WERI-Rb-1 (cell line): ENCODE measurements at regions not wholly inside any gene's neighbourhood (a gene's known extent, or its start where the extent isn't known, plus 50 kb on each side); places are given as distances from the start of the nearest gene placed in this dataset.

ENCODE experiments used
- DNase-seq: peaks from one replicate; pipeline ENCODE4 v3.0.0-alpha.2; 2020
- H3K27ac ChIP-seq: fragments of 250-450 bp; sonication (Bioruptor Pico); 2 replicates; pipeline ENCODE4 v1.5.1; 2020; ENCODE audit warnings: mild to moderate bottlenecking, moderate library complexity
- H3K27me3 ChIP-seq: fragments of 250-450 bp; sonication (Bioruptor Pico); 2 replicates; pipeline ENCODE4 v1.5.1; 2021; ENCODE audit warnings: mild to moderate bottlenecking, low read depth, moderate library complexity; ENCODE audit not compliant: insufficient read depth, severe bottlenecking
- H3K36me3 ChIP-seq: fragments of 250-450 bp; sonication (Bioruptor Pico); 2 replicates; pipeline ENCODE4 v1.5.1; 2020; ENCODE audit warnings: mild to moderate bottlenecking, moderate library complexity
- H3K4me3 ChIP-seq: 2 replicates; pipeline ENCODE4 v1.5.1; 2011; ENCODE audit warnings: low read depth, mild to moderate bottlenecking, control low read depth, low read length
- H3K9me3 ChIP-seq: fragments of 250-450 bp; sonication (Bioruptor Pico); 2 replicates; pipeline ENCODE4 v1.5.1; 2021; ENCODE audit warnings: mild to moderate bottlenecking, moderate library complexity; ENCODE audit not compliant: severe bottlenecking
- TF ChIP-seq, protein P1 (sequence below): IDR thresholded peaks from 2 replicates; pipeline ENCODE4 v1.5.1; 2011; ENCODE audit warnings: low read depth, mild to moderate bottlenecking, control low read depth, inconsistent platforms, low read length

DNA sequence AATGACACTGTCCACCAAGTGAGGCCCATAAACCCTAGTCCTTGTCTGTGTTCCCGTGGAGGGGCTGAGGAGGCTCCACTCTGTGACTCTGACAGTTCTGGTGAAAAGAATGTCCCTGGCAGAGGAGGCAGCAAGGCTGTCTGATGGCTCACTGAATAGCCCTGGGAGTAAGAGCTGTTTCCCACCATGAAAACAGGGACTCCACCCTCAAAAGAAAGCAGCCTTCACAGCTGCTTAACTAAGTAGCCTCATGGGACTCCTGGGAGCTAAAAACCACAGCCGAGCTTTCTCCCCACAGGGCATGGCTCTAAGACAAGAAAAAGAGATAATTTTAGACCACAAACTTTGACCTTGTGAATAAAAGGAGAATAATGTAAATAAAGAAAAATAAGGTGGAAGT, 135.1 kb upstream of the FRY start:
- TF ChIP-seq, protein P1, sequence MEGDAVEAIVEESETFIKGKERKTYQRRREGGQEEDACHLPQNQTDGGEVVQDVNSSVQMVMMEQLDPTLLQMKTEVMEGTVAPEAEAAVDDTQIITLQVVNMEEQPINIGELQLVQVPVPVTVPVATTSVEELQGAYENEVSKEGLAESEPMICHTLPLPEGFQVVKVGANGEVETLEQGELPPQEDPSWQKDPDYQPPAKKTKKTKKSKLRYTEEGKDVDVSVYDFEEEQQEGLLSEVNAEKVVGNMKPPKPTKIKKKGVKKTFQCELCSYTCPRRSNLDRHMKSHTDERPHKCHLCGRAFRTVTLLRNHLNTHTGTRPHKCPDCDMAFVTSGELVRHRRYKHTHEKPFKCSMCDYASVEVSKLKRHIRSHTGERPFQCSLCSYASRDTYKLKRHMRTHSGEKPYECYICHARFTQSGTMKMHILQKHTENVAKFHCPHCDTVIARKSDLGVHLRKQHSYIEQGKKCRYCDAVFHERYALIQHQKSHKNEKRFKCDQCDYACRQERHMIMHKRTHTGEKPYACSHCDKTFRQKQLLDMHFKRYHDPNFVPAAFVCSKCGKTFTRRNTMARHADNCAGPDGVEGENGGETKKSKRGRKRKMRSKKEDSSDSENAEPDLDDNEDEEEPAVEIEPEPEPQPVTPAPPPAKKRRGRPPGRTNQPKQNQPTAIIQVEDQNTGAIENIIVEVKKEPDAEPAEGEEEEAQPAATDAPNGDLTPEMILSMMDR: no peak
- no peaks in the 10 kb centered on the region; the same call in 1 of the 2 replicates for H3K36me3 ChIP-seq
- H3K9me3 ChIP-seq: no peaks in the 10 kb centered on the region
- H3K4me3 ChIP-seq: no peak overlapping the region
- DNase-seq: no peak
- no peak overlapping the region for H3K27ac ChIP-seq
- H3K27me3 ChIP-seq: no peaks in the 10 kb centered on the region

DNA sequence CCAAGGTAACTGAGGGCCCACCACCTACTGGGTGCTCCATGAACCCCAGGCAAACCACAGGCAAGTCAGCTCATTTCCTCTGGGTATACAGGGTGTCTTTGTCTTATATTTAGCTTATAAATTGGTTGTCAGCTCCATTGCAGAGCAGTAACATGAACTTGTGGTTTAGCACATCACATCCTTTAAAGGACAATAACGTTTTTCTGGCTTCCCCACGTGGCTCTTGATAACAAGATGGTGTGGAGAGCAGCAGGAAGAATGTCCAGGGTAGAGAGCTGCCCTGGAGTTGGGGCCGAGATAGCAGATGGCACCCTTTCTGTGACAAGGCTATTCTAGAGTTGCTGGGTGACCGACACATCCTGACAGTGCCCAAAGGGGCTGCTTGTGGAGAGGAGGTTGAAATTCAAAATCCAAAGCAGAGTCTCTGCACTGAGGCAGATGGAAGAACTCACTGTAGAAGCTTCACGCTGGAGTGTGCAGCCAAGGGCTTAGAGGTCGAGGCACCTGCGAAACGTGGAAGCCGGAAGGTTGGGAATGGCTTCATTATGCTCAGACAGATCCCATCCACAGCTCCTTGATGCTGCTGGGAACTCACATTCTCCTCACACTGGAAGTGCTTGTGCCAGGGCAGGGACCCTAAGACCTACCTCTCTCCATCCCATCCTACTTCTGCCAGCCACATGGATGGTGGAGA, 133.0 kb upstream of the FRY start:
- TF ChIP-seq, protein P1: no peak
- Histone ChIP-seq H3K27ac (no peak overlapping the region), H3K27me3 (no peaks in the 10 kb centered on the region), H3K9me3 (no peaks in the 10 kb centered on the region), H3K4me3 (no peak overlapping the region), H3K36me3 (no peaks in the 10 kb centered on the region; the same call in 1 of the 2 replicates)
- peak; percentile 26 for DNase-seq

DNA sequence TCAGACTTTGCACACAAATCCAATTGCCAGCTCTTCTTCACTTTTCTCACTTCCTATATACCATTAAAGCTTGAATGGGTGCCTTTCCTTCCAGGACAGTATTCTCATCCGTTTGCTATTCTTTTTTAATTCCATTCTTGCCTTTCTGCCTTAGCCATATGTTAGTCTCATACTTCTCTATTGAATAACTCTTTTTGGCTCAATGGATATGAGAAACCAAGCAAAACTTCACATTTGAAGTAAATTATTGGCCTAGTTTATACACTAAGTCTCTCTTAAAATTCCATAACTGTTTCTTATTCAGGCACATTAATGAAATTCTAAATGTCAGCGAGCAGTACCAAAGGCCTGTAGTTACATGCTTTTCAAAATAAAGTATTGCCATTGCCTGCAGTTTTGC, 129.6 kb upstream of the FRY start:
- H3K9me3 ChIP-seq: no peaks in the 10 kb centered on the region
- TF ChIP-seq, protein P1: no peak
- H3K27me3 ChIP-seq: no peaks in the 10 kb centered on the region
- no peaks in the 10 kb centered on the region for H3K36me3 ChIP-seq
- H3K27ac ChIP-seq: no peak overlapping the region
- DNase-seq: no peak
- H3K4me3 ChIP-seq: no peak overlapping the region

DNA sequence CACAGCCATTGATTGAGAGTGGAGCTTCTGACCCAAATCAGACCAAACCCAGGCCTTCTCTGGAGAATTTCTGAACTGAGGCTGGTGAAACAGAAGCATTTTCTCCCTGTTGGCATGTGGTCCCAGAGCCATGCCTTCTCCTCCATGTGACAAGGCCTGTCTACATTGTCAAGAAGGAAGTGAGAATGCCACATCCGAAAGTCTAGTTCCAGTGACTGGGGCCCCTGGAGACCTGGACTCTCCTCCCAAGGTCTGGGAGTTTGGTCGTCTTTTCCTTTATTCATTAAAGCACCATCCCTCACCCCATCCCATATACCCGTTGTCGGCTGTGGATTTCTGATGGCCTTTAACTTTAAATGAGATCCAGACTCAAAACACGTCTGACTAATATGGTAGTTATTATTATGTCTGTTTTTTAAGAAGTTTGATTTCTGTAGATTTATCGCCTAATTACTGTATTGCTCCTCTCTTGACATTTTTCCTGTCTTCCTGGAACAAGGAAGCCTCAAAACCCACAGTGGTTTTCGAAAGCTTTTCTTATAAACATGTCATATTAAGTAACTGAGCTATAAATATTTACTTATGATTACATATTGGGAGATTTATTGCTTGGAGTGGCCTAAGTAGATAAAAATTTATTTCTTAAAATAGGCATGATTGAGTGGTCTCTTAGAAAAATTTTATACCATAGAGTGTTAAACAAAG, 128.3 kb upstream of the FRY start:
- Histone ChIP-seq H3K27ac (no peak overlapping the region), H3K36me3 (no peaks in the 10 kb centered on the region), H3K9me3 (no peaks in the 10 kb centered on the region), H3K4me3 (no peak overlapping the region), H3K27me3 (no peaks in the 10 kb centered on the region)
- TF ChIP-seq, protein P1: no peak
- no peak for DNase-seq

DNA sequence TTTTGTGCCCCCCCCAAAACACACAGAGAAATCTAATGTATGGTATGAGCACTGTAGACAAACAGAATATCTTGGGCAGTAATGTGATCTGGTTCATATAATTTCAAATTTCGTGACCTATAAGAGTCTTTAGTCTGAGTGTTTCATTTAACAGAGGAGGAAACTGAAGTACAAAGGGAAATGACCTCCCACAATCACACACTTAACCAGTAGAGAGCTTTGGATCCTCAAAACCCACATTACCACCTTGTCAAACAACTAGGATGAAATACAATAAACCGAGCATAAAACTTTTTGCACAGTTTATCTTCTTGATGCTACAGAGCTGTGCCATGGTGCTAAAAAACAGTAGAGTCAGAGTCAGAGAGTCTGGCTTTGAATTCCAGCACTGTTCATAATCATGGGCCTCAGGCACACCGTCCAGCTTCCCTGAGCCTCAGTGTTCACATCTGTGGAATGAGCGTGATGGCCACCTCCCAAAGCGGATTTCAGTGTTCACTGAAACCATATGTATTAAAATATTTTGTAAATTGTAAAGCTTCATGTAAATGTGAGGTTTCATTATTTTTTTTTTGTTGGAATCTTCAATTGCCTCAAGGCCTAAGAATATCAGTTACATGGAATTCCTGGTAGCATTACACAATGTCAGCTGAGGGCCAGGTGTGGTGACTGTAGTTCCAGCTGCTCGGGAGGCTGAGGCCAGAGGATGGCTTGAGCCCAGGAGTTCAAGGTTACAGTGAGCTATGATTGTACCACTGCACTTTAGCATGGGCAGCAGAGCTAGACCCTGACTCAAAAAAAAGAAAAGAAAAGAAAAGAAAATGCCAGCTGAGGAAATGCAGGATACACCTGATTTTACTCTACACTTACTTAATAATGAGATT, 126.4 kb upstream of the FRY start:
- no peak for DNase-seq
- Histone ChIP-seq H3K27me3 (no peaks in the 10 kb centered on the region), H3K36me3 (no peaks in the 10 kb centered on the region), H3K27ac (no peak overlapping the region), H3K4me3 (no peak overlapping the region), H3K9me3 (no peaks in the 10 kb centered on the region)
- TF ChIP-seq, protein P1: no peak
